Endothelial cell of umbilical vein (primary cell): ENCODE measurements at regions not wholly inside any gene's neighbourhood (a gene's known extent, or its start where the extent isn't known, plus 50 kb on each side); places are given as distances from the start of the nearest gene placed in this dataset.

ENCODE experiments used
- BruUV-seq: library from RNA; stranded (reverse); fragments of 400-500 nt; replicated peaks from 2 replicates; lab custom pipeline; 2021; lab: Mats Ljungman, UMichigan
- CTCF ChIA-PET: fragments of 300-600, 350-600 bp; sonication (Branson Sonifier 250); formaldehyde crosslinking; loops from one replicate; lab custom pipeline; 2021; ENCODE audit warnings: antibody characterized with exemption, inconsistent platforms; lab: Charles Lee
- POLR2A ChIA-PET: fragments of 300-600, 350-600 bp; sonication (Branson Sonifier 250); formaldehyde crosslinking; loops from one replicate; lab custom pipeline; 2021; ENCODE audit warnings: antibody characterized with exemption, inconsistent platforms; lab: Charles Lee
- DNase-seq: peaks from one replicate; pipeline ENCODE4 v3.0.0-alpha.2; 2011; ENCODE audit warnings: low read depth, low spot score
- FAIRE-seq: peaks from 2 replicates; lab custom pipeline; 2011; peaks lifted over from hg19 to GRCh38; lab: Jason Lieb, UNC
- H2AFZ ChIP-seq: 2 replicates; pipeline ENCODE4 v1.6.0; 2012; ENCODE audit warnings: low read depth, low read length, control low read depth, inconsistent platforms
- H3K27ac ChIP-seq: 2 replicates; pipeline ENCODE4 v1.5.1; 2011; ENCODE audit warnings: low read depth, mild to moderate bottlenecking, control low read depth, low read length, moderate library complexity; ENCODE audit not compliant: insufficient read depth
- H3K27me3 ChIP-seq, 2 experiments: 2 replicates each; pipeline versions ENCODE4 v1.6.0 to v1.6.1; 2011; ENCODE audit warnings: low read length in 2 of 2, mixed read lengths in 1 of 2; ENCODE audit not compliant: control insufficient read depth in 2 of 2, insufficient read depth in 2 of 2
- H3K36me3 ChIP-seq, 2 experiments: 2 replicates in 1 of 2; 3 replicates in 1 of 2; pipeline ENCODE4 v1.5.1; 2011; ENCODE audit warnings: low read length in 2 of 2, mild to moderate bottlenecking in 1 of 2, moderate library complexity in 1 of 2; ENCODE audit not compliant: control insufficient read depth in 2 of 2, insufficient read depth in 2 of 2; ENCODE audit errors: extremely low read depth in 1 of 2
- H3K4me1 ChIP-seq: 3 replicates; pipeline ENCODE4 v1.5.1; 2011; ENCODE audit warnings: mild to moderate bottlenecking, low read length; ENCODE audit not compliant: control insufficient read depth, insufficient read depth; ENCODE audit errors: extremely low read depth
- H3K4me2 ChIP-seq: 2 replicates; pipeline ENCODE4 v1.6.1; 2011; ENCODE audit warnings: low read length, control low read depth, mixed read lengths; ENCODE audit not compliant: insufficient read depth
- H3K4me3 ChIP-seq, 3 experiments: fragments of 200-600 bp in 1 of 3; sonication (generic), shearing (Covaris generic) in 1 of 3; replicated peaks in 1 of 3; 2 replicates each; pipeline ENCODE4 v1.5.1; 2011 to 2016; ENCODE audit warnings: control low read depth in 3 of 3, low read length in 3 of 3, mild to moderate bottlenecking in 2 of 3, inconsistent platforms in 1 of 3, low read depth in 1 of 3, moderate library complexity in 1 of 3; ENCODE audit not compliant: insufficient read depth in 1 of 3
- H3K79me2 ChIP-seq: 2 replicates; pipeline ENCODE4 v1.6.0; 2012; ENCODE audit warnings: low read length, inconsistent platforms; ENCODE audit not compliant: control insufficient read depth, insufficient read depth
- H3K9ac ChIP-seq: replicated peaks from 2 replicates; pipeline ENCODE3; 2011; ENCODE audit warnings: low read length, control low read depth; ENCODE audit not compliant: insufficient read depth; ENCODE audit errors: extremely low read depth
- H3K9me1 ChIP-seq: replicated peaks from 3 replicates; pipeline ENCODE4 v1.6.0; 2011; ENCODE audit warnings: mild to moderate bottlenecking, low read length; ENCODE audit not compliant: control insufficient read depth, insufficient read depth; ENCODE audit errors: extremely low read depth
- H3K9me3 ChIP-seq: replicated peaks from 2 replicates; pipeline ENCODE4 v1.5.1; 2012; ENCODE audit warnings: low read length, inconsistent platforms; ENCODE audit not compliant: control insufficient read depth, insufficient read depth
- H4K20me1 ChIP-seq: replicated peaks from 2 replicates; pipeline ENCODE3; 2011; ENCODE audit warnings: mild to moderate bottlenecking, low read length; ENCODE audit not compliant: control insufficient read depth, insufficient read depth; ENCODE audit errors: extremely low read depth
- CTCF ChIP-seq, 2 donors: IDR thresholded peaks; 1 replicate in 1 of 2; 2 replicates in 1 of 2; pipeline ENCODE4 v1.5.1; 2011; ENCODE audit warnings: low read length in 2 of 2, mild to moderate bottlenecking in 2 of 2, moderate library complexity in 2 of 2, control low read depth in 1 of 2, inconsistent platforms in 1 of 2, low read depth in 1 of 2; ENCODE audit not compliant: insufficient read depth in 1 of 2; ENCODE audit errors: extremely low read depth in 1 of 2
- EZH2 ChIP-seq: IDR thresholded peaks from 2 replicates; pipeline ENCODE4 v1.6.1; 2012; ENCODE audit warnings: borderline replicate concordance, low read depth, mild to moderate bottlenecking, moderate library complexity, low read length, inconsistent platforms; ENCODE audit not compliant: severe bottlenecking
- FOS ChIP-seq: IDR thresholded peaks from 2 replicates; pipeline ENCODE4 v1.6.1; 2011; ENCODE audit warnings: mild to moderate bottlenecking, low read length, moderate library complexity, borderline replicate concordance; ENCODE audit not compliant: insufficient read depth
- GATA2 ChIP-seq: IDR thresholded peaks from 2 replicates; pipeline ENCODE4 v1.7.0; 2011; ENCODE audit warnings: low read depth, mild to moderate bottlenecking, moderate library complexity, mixed read lengths, low read length; ENCODE audit not compliant: insufficient read length, insufficient read depth
- JUN ChIP-seq: IDR thresholded peaks from 2 replicates; pipeline ENCODE4 v1.6.1; 2011; ENCODE audit warnings: borderline replicate concordance, low read depth; ENCODE audit not compliant: insufficient read length, insufficient read depth
- MYC ChIP-seq: IDR thresholded peaks from one replicate; pipeline ENCODE4 v1.6.1; 2011; ENCODE audit warnings: mild to moderate bottlenecking, low read depth, low read length
- POLR2A ChIP-seq: IDR thresholded peaks from 2 replicates; pipeline ENCODE4 v1.6.1; 2012; ENCODE audit warnings: low read depth, mild to moderate bottlenecking, control low read depth, low read length
- POLR2AphosphoS5 ChIP-seq: IDR thresholded peaks from 2 replicates; pipeline ENCODE4 v1.6.1; 2012; ENCODE audit warnings: low read depth, mild to moderate bottlenecking, control low read depth, low read length, moderate library complexity; ENCODE audit not compliant: insufficient read depth
- dilution Hi-C: fragments of 300-500 bp; cut with MboI; formaldehyde crosslinking; loops from one replicate; pipeline ENCODE4 v1.15.0; 2019; ENCODE audit warnings: low sequenced_read_pairs; ENCODE audit not compliant: extremely low pct_ligation_motif_present
- intact Hi-C: fragments of 100-400 bp; cut with micrococcal nuclease; formaldehyde crosslinking; loops from one replicate; pipeline ENCODE4 v1.10.0; 2022

DNA sequence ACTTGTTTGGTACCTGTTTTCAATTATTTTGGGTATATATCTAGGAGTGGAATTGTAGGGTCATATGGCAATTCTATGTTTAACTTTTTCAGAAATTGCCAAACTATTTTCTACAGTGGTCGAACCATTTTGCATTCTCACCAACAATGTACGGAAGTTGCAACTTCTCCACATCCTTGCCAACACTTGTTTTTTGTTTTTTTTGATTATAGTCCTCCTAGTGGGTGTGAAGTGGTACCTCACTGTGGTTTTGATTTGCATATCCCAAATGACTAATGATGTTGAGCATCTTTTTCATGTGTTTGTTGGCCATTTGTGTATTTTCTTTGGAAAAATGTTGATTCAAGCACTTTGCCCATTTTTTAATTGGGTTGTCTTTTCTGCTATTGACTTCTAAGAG is 122.1 kb downstream of the RPS24 start:
- Histone ChIP-seq H3K27ac (no peak overlapping the region), H3K27me3 (peaks cover 0 to 4% of the 10 kb centered on the region in 2 experiments), H2AFZ (no peak overlapping the region), H3K9ac (no peak overlapping the region), H3K36me3 (no peaks in the 10 kb centered on the region), H4K20me1 (no peaks in the 10 kb centered on the region), H3K4me3 (no peak overlapping the region), H3K9me1 (no peaks in the 10 kb centered on the region), H3K4me1 (no peaks in the 10 kb centered on the region), H3K4me2 (no peak overlapping the region), H3K9me3 (no peaks in the 10 kb centered on the region), H3K79me2 (no peaks in the 10 kb centered on the region)
- TF ChIP-seq CTCF (IDR thresholded peaks at IDR 0.05; ENCODE audit: extremely low read depth in 1 of 2, insufficient read depth in 1 of 2, low read depth in 1 of 2, low read length in 2 of 2) = no peak
- TF ChIP-seq EZH2 = no peak
- TF ChIP-seq POLR2A = no peak
- FAIRE-seq (no peak), DNase-seq (no peak)
- CTCF ChIA-PET = no interaction called here
- dilution Hi-C loops (no loop called here), intact Hi-C loops (no loop called here)
- BruUV-seq = no TSS peak
- POLR2A ChIA-PET = no interaction called here

- H2AFZ ChIP-seq = no peak overlapping the region
- dilution Hi-C loops = no loop called here
- H3K36me3 ChIP-seq = no peaks in the 10 kb centered on the region
- ChIA-PET POLR2A (no interaction called here), CTCF (no interaction called here)
- no peak overlapping the region for H3K4me3 ChIP-seq
- no peak overlapping the region for H3K27ac ChIP-seq
- H3K9ac ChIP-seq = no peak overlapping the region
- no peaks in the 10 kb centered on the region for H3K9me3 ChIP-seq
- no peak for DNase-seq
- H3K79me2 ChIP-seq = no peaks in the 10 kb centered on the region
- intact Hi-C loops = no loop called here
- TF ChIP-seq MYC = no peak
- no peak for TF ChIP-seq FOS
- no peak for TF ChIP-seq POLR2AphosphoS5
- no peak for TF ChIP-seq EZH2
- TF ChIP-seq JUN = no peak
- no peak for TF ChIP-seq CTCF (IDR thresholded peaks at IDR 0.05; ENCODE audit: extremely low read depth in 1 of 2, insufficient read depth in 1 of 2, low read depth in 1 of 2, low read length in 2 of 2)
- no peak for TF ChIP-seq GATA2
- no peak for TF ChIP-seq POLR2A
- H4K20me1 ChIP-seq = no peaks in the 10 kb centered on the region
- FAIRE-seq = no peak
- no peaks in the 10 kb centered on the region for H3K4me1 ChIP-seq
- no TSS peak for BruUV-seq
- H3K27me3 ChIP-seq = no peaks in the 10 kb centered on the region
- no peaks in the 10 kb centered on the region for H3K9me1 ChIP-seq
- no peak overlapping the region for H3K4me2 ChIP-seq
Observed at GRCh38 chr10:78160591-78160990, 126.9 kb downstream of the RPS24 start.
